HG03095 (cell line): ENCODE measurements at regions not wholly inside any gene's neighbourhood (a gene's known extent, or its start where the extent isn't known, plus 50 kb on each side); places are given as distances from the start of the nearest gene placed in this dataset.
"Not testable (repeated sequence)": the region's sequence is repeated elsewhere in the genome, so short reads cannot be mapped to it uniquely, and the experiment has no call there.

ENCODE experiments used
- ATAC-seq: cut with Tn5 transposase; IDR thresholded peaks from one replicate; pipeline ENCODE4 v1.9.1; 2021; ENCODE audit warnings: moderate library complexity; ENCODE audit not compliant: unreplicated experiment

- ATAC-seq = no peak
These were observed 1176.1 kb downstream of the GATA3 start for GRCh38 chr10:9230625-9231024.

GRCh38 chr10:9234191-9234590, 1179.7 kb downstream of the GATA3 start:
- ATAC-seq = no peak

- ATAC-seq = no peak
These were observed 1183.6 kb downstream of the GATA3 start for GRCh38 chr10:9238041-9238440.

- ATAC-seq = no peak
These were observed 1184.8 kb downstream of the GATA3 start for GRCh38 chr10:9239298-9239697.

- no peak for ATAC-seq
These were observed 1189.5 kb downstream of the GATA3 start for GRCh38 chr10:9243941-9244411.

- no peak for ATAC-seq
These were observed 1190.4 kb downstream of the GATA3 start for GRCh38 chr10:9244864-9245263.

- ATAC-seq = no peak
These were observed 1198.6 kb downstream of the GATA3 start for GRCh38 chr10:9253121-9253520.

GRCh38 chr10:9254353-9254752, 1199.9 kb downstream of the GATA3 start:
- ATAC-seq = no peak

GRCh38 chr10:9260690-9261089, 1206.2 kb downstream of the GATA3 start:
- no peak for ATAC-seq

- no peak for ATAC-seq
These were observed 1208.3 kb downstream of the GATA3 start for GRCh38 chr10:9262770-9263169.

- no peak for ATAC-seq
These were observed 1213.7 kb downstream of the GATA3 start for GRCh38 chr10:9268176-9268575.

GRCh38 chr10:9273126-9273833, 1218.8 kb downstream of the GATA3 start:
- not testable (repeated sequence) for ATAC-seq

GRCh38 chr10:9274206-9274755, 1219.8 kb downstream of the GATA3 start:
- ATAC-seq = no peak

GRCh38 chr10:9275861-9276260, 1221.4 kb downstream of the GATA3 start:
- ATAC-seq = no peak

GRCh38 chr10:9285690-9286089, 1231.2 kb downstream of the GATA3 start:
- no peak for ATAC-seq

GRCh38 chr10:9289811-9290210, 1235.3 kb downstream of the GATA3 start:
- ATAC-seq = no peak

GRCh38 chr10:9291081-9291480, 1236.6 kb downstream of the GATA3 start:
- ATAC-seq = no peak

GRCh38 chr10:9294132-9294663, 1239.7 kb downstream of the GATA3 start:
- peak; percentile 32 for ATAC-seq

- peak; percentile 97 for ATAC-seq
These were observed 1240.4 kb downstream of the GATA3 start for GRCh38 chr10:9294865-9295264.

GRCh38 chr10:9296190-9296589, 1241.7 kb downstream of the GATA3 start:
- no peak for ATAC-seq

- ATAC-seq = no peak
These were observed 1243.1 kb downstream of the GATA3 start for GRCh38 chr10:9297580-9297979.

GRCh38 chr10:9299966-9300365, 1245.5 kb downstream of the GATA3 start:
- no peak for ATAC-seq
